ENCODE measurements at regions not wholly inside any gene's neighbourhood (a gene's known extent, or its start where the extent isn't known, plus 50 kb on each side); places are given as distances from the start of the nearest gene placed in this dataset.

DNA sequence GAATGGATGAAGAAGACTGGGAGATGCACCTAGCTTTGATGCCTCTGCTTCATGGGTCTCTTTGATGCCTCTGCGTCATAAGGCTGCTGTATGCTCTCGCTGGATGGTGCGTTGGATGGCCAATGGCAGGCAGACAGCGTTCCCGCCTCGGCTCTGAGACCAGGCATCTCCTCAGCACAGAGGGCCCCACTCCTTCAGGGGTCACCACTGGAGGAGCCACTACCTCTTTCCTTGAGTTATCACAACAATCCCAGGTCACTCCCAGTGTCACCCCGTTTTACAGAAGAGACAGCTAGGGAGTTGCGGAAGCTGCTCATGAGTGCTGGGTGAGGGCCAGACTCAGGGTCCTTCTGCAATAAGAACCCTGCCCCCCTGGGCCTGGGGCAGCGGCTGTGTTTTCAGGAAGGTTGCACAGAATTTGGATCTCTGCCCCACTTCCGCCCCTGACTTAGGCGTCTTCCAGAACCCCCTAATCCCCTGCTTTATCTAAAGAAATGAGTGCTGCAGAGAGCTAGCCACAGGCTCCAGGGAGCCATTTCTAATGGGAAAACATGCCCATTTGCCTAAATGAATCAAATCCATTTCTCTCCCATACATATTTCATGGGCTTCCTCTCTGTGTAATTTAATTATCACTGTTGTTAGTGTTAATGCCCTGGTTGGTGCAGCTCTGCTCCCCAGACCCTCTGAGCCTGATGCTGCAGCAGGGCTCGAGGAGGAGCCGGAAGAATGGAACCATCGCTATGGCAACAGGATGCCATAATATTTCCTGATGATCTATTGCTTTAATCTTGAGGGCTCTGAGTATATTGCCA lies 131.8 kb upstream of the HS6ST1 start:
- DNase-seq (ENCODE audit: low read depth): no peak

DNA sequence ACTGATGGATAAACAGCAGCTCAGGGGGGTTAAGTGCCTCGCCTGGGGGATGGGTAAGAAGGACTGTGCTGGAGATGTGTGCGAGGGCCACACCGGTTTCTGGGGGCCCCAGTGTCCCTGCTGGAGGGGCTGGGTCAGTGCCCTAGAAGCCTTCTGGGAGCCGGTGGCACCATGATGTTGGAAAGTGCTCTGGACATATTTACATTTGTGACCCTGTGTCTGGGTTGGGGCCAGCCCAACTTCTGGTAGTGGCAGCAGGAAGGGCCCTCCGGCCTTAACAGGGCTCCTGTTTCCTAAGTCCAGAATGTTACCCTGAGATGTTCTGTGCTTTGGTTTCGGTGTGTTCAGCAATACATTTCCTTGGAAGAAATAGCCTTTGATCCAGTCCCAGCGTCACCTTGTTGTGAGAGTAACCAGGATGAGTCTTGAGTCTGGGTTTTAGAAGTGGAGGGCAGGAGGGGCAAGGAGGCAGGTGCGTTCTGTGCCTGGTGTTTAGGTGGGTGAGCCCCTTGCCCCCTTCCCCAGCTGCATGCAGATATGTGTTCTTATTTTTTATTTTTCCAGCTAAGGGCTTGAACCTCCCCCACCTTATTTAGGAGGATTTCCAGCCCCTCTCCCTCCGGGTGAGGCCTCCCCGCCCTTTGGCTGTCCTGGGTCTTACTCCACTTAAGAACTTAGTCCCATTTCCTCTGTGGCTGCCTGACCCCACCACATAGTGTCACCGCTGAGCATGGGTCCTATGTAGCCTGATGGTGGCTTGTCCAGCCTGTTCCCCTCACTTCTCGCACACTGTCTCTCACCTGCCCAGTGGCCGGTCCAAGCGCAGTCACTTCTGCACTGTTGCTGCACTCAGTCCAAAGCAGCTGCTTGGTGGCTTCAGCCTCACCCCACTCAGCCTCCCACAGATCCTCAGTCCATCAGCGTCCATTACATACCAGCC lies 132.7 kb upstream of the HS6ST1 start:
- no peak for DNase-seq (ENCODE audit: low read depth)

DNA sequence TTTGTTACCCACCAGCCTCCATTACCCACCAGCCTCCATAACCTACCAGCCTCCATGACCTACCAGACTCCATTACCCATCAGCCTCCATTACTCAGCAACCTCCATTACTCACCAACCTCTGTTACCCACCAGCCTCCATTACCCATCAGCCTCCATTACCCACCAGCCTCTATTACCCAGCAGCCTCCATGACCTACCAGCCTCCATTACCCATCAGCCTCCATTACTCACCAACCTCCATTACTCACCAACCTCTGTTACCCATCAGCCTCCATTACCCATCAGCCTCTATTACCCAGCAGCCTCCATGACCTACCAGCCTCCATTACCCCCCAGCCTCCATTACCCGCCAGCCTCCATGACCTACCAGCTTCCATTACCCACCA lies 133.3 kb upstream of the HS6ST1 start:
- no peak for DNase-seq (ENCODE audit: low read depth)

DNA sequence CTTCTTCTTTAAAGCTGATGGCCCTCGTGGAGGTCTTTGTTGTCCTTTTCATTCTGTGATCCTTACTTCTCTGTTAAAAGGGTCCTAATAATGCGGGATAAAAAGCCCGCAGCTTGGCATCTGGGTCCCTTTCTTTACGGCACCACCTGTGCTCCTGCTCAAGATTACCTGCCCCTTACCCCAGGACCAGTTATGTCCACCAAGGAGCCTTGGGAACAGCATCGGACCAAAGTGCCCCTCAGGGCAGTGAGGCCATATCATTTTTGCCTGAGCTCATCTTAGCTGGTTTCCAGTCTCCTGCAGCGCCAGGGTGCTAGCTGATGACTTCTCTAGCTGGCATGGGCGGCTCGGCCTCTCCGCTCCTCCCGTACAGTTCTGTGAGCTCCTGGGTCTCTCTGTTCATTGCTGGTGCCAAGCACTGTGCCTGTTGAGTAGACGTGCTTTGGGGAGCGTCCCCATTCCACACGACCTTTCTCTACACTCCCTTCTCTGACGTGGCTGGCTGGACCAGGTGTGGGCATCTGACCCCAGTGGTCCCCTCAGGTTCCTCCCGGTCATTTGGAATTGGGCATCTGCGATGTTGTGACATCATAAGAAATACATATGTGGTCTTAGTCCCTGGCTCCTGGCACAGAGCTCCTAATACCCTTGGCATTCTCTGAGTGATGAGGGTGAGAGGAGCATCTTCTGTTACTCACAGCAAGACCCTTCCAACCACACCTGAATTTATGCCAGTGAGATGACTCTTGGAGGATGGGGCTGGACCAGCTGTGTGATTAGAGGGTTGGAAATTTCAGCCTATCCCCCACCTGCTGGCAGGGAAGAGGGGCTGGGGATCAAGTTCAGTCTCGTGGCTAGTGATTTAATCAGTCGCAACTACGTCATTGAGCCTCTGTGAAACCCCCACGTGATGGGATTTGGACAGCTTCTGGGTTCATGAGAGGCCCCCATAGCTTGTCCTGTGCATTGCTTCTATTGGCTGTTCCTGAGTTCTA lies 134.2 kb upstream of the HS6ST1 start:
- no peak for DNase-seq (ENCODE audit: low read depth)

DNA sequence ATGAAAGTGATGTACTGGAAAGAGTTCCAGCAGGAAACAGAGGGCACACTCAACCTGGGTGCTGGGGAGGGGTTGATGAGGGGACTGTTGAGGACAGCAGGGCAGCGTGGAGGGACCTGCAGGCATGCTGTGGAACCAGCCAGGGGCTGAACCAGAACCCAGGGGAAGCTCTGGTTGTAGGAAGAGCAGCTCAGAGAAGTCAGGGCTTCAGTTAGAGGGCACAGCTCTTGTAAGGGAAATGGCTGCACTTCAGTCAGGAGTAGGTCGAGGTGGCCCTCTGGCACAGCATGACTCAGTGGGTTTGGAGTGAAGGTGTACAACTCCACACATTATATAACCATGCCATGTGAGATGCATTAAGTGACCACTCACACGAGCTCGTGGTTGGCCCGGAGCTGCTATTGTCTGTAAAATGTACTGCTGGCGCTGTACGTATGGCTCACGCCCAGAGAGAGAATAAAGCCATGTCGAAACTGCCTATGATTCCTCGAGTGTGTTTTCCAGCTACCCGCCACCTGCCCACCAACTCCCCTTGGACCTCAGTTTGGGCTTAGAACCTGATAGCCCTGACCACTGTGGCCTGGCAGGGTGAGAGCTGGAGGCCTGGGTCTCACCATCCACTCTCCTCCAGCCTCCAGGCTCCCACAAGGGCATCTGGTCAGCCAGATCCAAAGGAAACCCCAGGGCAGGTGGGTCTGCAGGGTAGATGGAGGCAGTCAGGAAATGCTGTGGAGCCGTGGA lies 136.5 kb upstream of the HS6ST1 start:
- DNase-seq (ENCODE audit: low read depth): no peak

DNA sequence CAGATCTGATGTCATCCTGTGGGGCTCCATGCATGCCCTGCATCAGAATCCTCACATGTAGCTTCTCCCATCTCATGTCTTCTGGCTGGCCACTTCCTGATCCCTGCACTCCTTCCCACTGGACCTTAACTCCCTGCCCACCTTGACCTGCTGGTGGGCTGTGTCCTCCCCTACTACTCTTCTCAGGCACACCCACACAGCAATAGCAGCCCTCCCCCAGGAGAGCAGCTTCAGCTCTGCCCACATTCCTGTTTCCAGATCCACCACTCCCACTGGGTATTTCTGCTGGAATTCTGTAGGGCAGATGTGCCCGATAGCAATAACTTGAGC lies 137.0 kb upstream of the HS6ST1 start:
- no peak for DNase-seq (ENCODE audit: low read depth)

DNA sequence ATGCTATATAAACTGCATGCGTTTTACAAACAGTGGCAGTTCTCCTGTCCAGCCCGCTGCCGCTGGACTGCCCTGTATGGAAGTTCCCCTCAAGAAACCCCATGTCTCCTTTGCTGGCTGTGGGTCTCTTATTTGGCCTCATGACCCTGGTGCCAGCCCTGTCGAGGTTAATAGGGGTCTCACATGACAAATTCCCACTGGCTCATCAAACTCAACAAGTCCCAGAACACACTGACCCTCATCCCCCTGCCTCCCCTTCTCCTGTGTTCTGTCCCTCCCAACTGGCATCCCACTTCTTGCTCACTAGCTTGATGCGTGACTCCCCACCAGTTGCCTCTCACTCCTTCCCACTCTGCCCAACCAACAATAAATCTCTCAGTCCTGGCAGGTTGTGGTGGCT lies 137.6 kb upstream of the HS6ST1 start:
- no peak for DNase-seq (ENCODE audit: low read depth)

DNA sequence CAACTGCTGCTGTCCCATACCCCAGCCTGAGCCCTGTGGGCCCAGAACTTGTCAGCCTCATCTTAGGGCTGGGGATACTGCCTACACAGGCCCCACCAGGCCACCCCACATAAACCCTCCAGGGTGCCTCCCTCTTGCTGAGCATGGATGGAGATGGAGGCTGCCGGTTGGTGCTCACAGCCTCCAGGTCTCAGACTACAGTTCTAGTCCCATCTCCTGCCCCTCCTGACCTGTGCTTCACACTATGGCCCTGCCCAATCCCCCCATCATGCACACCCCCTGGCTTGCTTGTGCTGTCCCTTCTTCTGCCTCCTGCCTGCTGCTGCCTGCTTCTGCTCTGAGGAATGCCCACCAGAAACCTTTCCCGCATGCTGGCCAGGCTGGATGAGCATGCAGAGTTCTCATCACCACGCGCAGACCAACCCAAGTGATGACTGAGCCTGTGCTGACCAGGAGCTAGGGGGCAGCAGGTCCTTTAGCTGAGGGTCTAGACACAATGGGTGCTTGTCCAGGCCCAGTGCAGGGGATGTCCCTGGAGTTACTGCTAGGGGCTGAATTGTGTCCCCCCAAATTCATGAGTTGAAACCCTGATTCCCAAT lies 138.4 kb upstream of the HS6ST1 start:
- DNase-seq (ENCODE audit: low read depth): no peak

DNA sequence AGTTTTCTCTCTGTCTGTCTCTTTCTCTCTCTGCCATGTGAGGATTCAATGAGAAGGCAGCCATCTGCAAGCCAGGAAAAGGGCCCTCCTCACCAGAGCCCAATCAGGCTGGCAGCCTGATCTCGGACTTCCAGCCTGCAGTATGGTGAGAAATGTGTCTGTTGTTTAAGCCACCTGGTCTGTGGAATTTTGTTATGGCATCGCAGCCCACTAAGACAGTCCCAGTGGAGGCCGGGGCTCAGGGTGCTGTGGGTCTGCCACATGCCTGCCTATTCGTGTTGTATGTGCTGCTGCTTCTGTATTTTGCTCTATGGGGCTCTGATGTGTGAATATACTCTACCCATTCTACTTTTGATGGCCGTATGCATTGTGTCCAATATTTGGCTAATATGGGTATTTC lies 139.0 kb upstream of the HS6ST1 start:
- no peak for DNase-seq (ENCODE audit: low read depth)

DNA sequence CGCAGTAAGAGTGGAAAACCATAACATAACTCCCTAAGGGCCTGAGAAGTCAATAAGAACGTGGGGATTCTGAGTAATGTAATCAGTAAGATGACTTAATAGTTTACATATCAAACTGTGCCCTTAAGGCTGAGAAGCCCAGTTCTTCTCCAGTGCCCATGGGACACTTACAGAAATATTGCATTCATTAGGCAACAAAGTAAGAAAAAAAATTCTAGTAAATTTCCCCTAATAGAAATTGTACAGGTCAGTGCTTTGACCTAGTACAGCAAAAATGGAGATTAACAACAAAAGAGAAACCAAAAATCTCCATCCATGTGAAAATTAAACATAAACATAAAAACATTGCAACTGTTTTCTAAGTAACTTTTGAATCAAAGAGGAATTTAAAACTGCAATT lies 139.8 kb upstream of the HS6ST1 start:
- DNase-seq (ENCODE audit: low read depth): peak; percentile 27

DNA sequence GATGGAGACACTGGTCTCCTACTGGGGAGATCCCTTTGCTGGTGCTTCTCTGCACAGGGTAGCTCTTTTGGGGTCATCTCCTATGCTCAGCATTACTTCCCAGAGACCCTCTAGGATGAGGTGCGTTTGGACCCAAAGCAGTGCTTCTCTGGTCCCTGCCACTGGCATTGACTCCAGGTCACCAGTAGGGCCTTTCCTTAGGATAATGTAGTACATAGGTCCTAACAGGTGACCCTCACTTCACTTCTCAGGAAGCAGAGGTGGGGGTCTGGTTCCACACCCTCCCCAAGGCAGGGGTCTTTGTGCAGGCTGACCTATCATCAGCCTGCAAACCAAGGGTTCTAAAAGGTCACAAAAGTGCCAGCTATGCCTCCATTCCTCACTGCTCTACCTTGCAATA lies 145.8 kb upstream of the HS6ST1 start:
- DNase-seq (ENCODE audit: low read depth): no peak

DNA sequence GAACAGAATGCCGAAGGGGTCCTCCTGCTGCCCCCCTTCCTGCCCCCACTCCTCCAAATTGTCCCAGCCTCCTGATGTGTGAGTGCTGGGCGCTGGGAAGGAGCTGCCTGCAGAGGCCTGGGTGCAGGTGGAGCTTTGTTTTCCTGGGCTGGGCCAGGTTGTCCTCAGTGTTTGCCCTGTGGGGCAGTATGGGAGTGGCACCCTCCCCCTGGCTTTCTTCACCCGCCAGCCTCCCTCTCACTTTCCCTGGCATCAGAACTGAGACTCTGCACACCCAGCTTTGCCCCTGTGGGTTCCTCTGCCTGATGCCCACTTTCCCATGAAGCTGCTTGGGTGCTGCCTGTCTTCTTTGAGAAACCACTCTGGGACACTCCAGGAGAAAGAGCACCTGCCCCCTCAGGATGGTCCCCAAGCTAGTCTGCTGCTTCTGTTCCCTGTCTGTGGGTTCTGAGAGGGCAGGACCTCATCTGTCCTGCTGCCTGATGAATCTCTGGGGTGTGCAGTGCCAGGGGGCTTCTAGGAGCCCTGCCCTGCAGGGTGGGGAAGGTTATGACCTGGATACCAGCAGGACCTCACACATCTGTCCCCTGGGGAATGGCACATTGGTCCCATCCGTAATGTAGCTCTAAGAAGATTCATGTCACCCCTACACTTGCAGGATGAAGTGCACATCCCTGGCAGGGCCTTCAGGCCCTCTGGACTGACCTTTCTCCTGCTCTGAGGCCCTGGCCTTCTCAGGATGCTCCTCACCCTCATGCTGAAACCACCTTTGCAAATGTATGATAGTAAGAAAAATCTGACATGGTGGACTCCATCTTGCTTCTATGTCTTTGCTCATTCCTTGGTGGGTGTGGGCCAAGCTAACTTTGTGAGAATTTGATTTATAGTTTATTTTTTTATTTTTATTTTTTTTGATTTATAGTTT lies 146.8 kb upstream of the HS6ST1 start:
- no peak for DNase-seq (ENCODE audit: low read depth)

DNA sequence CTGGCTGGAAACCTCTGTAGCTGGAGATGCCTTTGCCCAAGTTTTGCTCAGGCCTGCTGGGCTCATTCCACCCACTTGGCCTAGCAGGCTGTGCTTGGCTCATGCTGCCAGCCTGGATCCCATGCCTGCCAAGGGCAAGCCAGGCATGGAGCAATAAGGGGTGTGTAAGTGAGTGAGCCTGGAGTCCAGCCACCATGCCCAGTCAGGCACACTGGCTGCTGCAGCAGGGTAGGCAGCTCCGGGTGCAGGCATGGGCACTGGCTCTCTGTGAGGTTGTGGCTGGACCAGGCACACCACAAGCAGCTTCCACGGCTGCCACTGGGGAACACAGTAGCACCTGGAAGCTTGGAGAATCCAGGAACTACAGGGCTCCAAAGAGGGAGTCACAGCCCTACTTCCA lies 147.7 kb upstream of the HS6ST1 start:
- no peak for DNase-seq (ENCODE audit: low read depth)

DNA sequence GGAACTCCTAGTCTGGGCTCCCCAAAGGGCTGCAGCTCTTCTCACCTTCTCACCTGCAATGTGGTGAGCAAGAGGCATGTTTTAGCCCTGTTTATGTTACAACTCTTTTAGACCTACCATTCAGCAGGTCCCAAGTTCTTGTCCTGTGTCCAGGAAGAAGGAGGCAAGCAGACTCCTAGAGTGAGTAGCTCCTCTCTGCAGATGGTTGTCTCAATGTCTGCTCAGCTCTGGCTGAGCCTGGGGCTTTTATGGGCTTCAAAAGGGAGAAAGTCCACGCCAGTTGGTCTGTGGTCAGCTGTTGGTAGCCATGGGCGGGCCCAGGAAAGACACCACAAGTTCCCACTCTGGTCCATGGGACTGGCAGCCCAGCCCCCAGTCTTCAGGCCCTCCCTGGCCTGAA lies 148.1 kb upstream of the HS6ST1 start:
- no peak for DNase-seq (ENCODE audit: low read depth)

DNA sequence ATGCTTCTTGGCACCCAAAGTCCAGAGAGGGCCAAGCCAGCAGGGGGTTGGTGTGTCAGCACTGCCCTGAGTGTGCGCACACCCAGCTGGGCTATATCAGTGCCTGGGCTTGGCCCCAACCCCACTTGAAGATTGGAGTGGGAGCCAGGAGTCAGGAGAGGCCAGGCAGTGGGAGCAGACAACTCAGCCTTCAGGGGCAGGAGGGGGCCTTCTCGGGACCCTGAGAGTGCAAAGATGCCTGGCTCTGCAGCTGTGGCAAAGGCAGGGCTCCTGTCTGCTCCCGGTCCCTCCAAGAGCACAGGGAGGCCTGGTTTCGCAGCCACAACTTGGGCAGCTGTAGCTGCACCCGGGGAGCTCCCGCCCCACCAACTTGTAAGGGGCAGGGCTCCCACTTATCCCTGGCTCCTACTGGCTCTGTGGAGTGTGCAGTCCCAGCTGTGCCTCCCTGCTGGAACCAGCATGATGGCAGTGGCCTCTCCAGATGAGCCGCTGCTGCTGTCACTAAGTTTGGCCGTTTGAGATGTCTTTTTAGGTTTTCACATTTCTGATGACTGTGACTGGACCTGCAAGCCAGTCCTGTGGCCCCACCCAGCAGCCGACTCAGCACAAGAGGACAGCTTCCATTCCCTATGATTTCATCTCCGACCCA lies 148.8 kb upstream of the HS6ST1 start:
- no peak for DNase-seq (ENCODE audit: low read depth)

DNA sequence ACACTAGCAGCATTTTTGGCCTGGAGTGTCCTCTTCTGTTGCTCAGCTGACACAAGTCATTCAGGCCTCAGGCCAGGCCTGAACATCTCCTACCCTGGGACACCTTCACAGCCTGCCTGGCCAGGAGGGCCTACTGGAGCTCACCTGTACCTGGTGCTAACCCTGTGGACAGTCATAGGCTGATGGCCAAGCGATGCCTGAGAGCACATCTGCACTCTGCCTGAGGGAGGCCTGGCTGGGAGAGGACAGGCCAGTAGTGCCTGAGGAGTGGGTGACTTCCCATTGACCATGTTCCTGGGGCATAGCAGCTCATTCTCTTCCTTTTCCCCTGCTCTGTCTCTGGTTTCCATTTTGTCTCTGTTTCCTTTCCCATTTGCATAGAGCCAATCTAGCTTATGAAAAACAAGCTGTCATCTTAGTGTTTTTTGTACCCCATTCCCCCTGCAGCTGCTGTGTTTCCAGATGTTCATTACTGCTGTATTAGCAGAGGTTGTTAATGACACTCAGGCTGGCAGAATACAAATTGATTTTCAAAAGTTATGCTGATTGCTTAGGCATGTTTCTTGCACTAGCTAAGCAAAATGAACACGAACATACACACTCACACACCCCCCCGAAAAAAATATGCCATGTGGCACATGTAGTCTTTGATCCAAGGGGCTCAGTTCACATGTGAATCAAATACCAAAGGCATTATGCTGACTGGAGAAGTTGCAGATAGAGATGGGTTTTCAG lies 149.7 kb upstream of the HS6ST1 start:
- DNase-seq (ENCODE audit: low read depth): no peak

DNA sequence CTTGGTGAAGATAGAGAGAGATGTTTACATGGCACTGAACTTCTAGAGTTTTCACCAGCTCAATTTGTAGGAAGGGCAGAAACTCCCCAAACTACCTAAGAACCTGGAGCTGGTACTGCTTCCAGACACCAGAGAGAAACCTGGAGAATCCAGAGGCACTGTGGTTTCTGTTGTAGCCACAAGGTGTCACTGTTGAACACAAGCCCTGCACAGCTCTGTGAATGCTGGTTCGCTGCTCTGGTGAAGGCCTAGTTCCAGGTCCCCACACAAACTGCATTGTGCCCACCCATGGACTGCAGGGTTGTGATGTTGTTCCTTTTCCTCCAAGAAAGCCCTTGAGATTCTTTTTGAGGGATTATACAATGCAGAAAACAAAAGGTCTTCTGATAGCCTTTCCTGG lies 150.5 kb upstream of the HS6ST1 start:
- no peak for DNase-seq (ENCODE audit: low read depth)

DNA sequence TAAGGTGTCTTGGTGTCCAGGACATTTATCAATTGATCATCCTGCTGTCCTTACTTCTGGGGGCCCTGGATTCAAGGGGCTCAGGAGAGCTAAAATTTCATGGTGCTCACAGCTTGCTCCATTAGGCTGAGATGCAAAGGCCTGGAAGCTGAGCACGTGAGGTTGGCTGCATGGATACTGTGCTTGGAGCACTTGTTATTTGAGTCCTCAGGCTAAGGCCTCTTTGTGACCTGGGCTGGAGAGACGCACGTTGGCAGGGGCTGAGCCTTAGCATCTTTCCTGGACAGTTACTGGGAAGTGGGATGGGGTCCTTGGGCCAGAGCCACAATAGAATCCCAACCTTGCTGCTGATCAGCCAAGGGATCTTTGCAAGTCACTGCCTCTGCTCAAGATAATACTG lies 151.2 kb upstream of the HS6ST1 start:
- DNase-seq (ENCODE audit: low read depth): no peak

DNA sequence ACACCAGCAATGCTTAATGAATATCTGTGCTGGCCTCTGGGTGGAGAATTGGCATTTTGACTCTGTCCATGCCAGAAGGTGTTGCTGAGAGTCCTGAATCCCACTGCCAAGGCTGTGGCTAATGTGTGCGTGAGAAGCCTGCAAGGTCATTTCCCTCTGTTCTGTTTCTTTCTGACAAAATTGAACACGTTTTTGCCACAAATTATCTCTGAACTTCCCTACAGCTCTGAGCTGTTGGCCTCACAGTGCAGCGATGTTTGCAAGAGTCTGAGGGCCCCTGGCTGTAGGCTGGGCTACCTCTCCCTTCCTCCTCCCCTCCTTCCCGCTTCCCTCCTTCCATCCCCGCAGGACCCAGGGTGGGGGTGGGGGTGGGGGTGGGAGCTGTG lies 154.1 kb upstream of the HS6ST1 start:
- DNase-seq (ENCODE audit: low read depth): peak; percentile 58
